DND-41 (cell line): ENCODE measurements at regions not wholly inside any gene's neighbourhood (a gene's known extent, or its start where the extent isn't known, plus 50 kb on each side); places are given as distances from the start of the nearest gene placed in this dataset.

ENCODE experiments used
- EZH2 ChIP-seq: IDR thresholded peaks from 3 replicates; pipeline ENCODE4 v1.6.1; 2012; ENCODE audit warnings: borderline replicate concordance, low read depth, mild to moderate bottlenecking, moderate library complexity, low read length, inconsistent platforms; ENCODE audit not compliant: severe bottlenecking
- TF ChIP-seq, protein P1 (sequence below): IDR thresholded peaks from 2 replicates; pipeline ENCODE4 v1.5.1; 2012; ENCODE audit warnings: borderline replicate concordance, low read length, moderate library complexity, mild to moderate bottlenecking; ENCODE audit not compliant: poor library complexity, severe bottlenecking; ENCODE audit errors: extremely low read depth

DNA sequence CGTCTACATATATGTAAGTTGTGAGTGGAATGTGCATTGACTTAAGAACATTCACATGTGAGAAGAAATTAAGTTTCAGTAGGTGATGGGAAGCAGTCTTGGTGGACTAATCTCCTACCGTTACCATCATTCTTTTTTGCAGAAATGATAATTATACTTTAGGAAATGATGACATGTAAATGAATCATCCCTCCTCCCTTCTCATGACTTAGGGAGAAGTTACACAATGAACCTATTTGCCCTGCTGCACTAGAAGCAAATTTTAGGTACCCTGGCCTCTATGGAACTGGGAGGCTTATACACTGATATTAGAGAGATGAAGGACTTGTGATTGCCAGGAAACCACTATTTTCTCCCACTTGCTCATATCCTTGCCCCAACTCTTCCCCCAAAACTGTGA is 214.2 kb downstream of the CALCRL start:
- TF ChIP-seq, protein P1, sequence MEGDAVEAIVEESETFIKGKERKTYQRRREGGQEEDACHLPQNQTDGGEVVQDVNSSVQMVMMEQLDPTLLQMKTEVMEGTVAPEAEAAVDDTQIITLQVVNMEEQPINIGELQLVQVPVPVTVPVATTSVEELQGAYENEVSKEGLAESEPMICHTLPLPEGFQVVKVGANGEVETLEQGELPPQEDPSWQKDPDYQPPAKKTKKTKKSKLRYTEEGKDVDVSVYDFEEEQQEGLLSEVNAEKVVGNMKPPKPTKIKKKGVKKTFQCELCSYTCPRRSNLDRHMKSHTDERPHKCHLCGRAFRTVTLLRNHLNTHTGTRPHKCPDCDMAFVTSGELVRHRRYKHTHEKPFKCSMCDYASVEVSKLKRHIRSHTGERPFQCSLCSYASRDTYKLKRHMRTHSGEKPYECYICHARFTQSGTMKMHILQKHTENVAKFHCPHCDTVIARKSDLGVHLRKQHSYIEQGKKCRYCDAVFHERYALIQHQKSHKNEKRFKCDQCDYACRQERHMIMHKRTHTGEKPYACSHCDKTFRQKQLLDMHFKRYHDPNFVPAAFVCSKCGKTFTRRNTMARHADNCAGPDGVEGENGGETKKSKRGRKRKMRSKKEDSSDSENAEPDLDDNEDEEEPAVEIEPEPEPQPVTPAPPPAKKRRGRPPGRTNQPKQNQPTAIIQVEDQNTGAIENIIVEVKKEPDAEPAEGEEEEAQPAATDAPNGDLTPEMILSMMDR, result no peak
- no peak for TF ChIP-seq EZH2
